ENCODE measurements at regions not wholly inside any gene's neighbourhood (a gene's known extent, or its start where the extent isn't known, plus 50 kb on each side); places are given as distances from the start of the nearest gene placed in this dataset.

GRCh38 chr20:60389441-60389840, 431.2 kb downstream of the CDH26 start:
- Histone ChIP-seq H3K9me3 (no peaks in the 10 kb centered on the region), H3K4me2 (no peak overlapping the region), H3K4me3 (no peak overlapping the region), H3K27ac (no peak overlapping the region), H3K4me1 (no peaks in the 10 kb centered on the region)
- CTCF ChIA-PET, result interaction anchor here (1.0 kb wide), 1 partner anchor 11 kb away, joined by 3 read pairs; no protein-coding TSS in a partner anchor
- DNase-seq (ENCODE audit: low read depth in 1 of 2, low spot score in 1 of 2), result no peak
- FAIRE-seq, result no peak
- POLR2A ChIA-PET, result no interaction called here
- no peak for ATAC-seq
- TF ChIP-seq ZFP36 (IDR thresholded peaks at IDR 0.05; ENCODE audit: borderline replicate concordance, partially characterized antibody) (no peak), RAD21 (conservative IDR thresholded peaks at IDR 0.05 in 1 of 2, IDR thresholded peaks at IDR 0.05 in 1 of 2) (no peak), ZC3H11A (IDR thresholded peaks at IDR 0.05) (no peak), BCL3 (IDR thresholded peaks at IDR 0.05) (no peak), RARB (CRISPR knock-in tag; IDR thresholded peaks at IDR 0.05) (no peak), PHF8 (IDR thresholded peaks at IDR 0.05; ENCODE audit: borderline replicate concordance, low read depth) (no peak), BHLHE40 (IDR thresholded peaks at IDR 0.05; ENCODE audit: low read depth, low read length) (no peak), E2F6 (IDR thresholded peaks at IDR 0.05; ENCODE audit: borderline replicate concordance, low read depth) (no peak), CBX8 (IDR thresholded peaks at IDR 0.05) (no peak), RFX5 (IDR thresholded peaks at IDR 0.05) (no peak), ZSCAN20 (CRISPR knock-in tag; IDR thresholded peaks at IDR 0.05) (no peak), ATOH8 (CRISPR knock-in tag; IDR thresholded peaks at IDR 0.05; ENCODE audit: low read depth) (no peak), CHD2 (IDR thresholded peaks at IDR 0.05; ENCODE audit: low read length, partially characterized antibody) (no peak), RCOR1 (IDR thresholded peaks at IDR 0.05; ENCODE audit: low read depth, low read length) (no peak), FOSL2 (IDR thresholded peaks at IDR 0.05) (no peak), FOSL2 (CRISPR knock-in tag; IDR thresholded peaks at IDR 0.05) (no peak), ELK1 (IDR thresholded peaks at IDR 0.05; ENCODE audit: low read depth, low read length) (no peak), KDM5A (IDR thresholded peaks at IDR 0.05) (no peak)

GRCh38 chr20:60389882-60390281, 431.7 kb downstream of the CDH26 start:
- 1% methylated on average over 7 of the region's 7 CpGs for WGBS (ENCODE audit: missing lambda C conversion rate)
- no peak overlapping the region for H3K4me2 ChIP-seq
- FAIRE-seq (no peak), DNase-seq (ENCODE audit: low read depth in 1 of 2, low spot score in 1 of 2) (no peak), ATAC-seq (no peak)
- CTCF ChIA-PET, result interaction anchor here (1.0 kb wide), 1 partner anchor 11 kb away, joined by 3 read pairs; no protein-coding TSS in a partner anchor
- no peak overlapping the region for H3K27ac ChIP-seq
- TF ChIP-seq CHD2 (IDR thresholded peaks at IDR 0.05; ENCODE audit: low read length, partially characterized antibody) (no peak), EHF (CRISPR knock-in tag; IDR thresholded peaks at IDR 0.05) (no peak), ZSCAN20 (CRISPR knock-in tag; IDR thresholded peaks at IDR 0.05) (no peak), BCL3 (IDR thresholded peaks at IDR 0.05) (no peak), BHLHE40 (IDR thresholded peaks at IDR 0.05; ENCODE audit: low read depth, low read length) (no peak), HDAC2 (IDR thresholded peaks at IDR 0.05) (no peak), CTCF (IDR thresholded peaks at IDR 0.05) (no peak), TP53 (CRISPR knock-in tag; IDR thresholded peaks at IDR 0.05) (no peak), ESRRA (IDR thresholded peaks at IDR 0.05; ENCODE audit: borderline replicate concordance, low read length) (no peak), JUN (IDR thresholded peaks at IDR 0.05) (no peak), EP300 (IDR thresholded peaks at IDR 0.05) (no peak), HEYL (CRISPR knock-in tag; IDR thresholded peaks at IDR 0.05) (no peak), MYC (IDR thresholded peaks at IDR 0.05; ENCODE audit: borderline replicate concordance, low read length) (no peak)
- H3K9me3 ChIP-seq, result no peaks in the 10 kb centered on the region
- H3K4me1 ChIP-seq, result no peaks in the 10 kb centered on the region
- POLR2A ChIA-PET, result no interaction called here
- H3K4me3 ChIP-seq, result no peak overlapping the region
